Thyroid gland (tissue), 4 donors: ENCODE measurements at regions not wholly inside any gene's neighbourhood (a gene's known extent, or its start where the extent isn't known, plus 50 kb on each side); places are given as distances from the start of the nearest gene placed in this dataset.

Experiments used
- DNase-seq, 2 donors: peaks; one replicate each; pipeline ENCODE4 v3.0.0-alpha.2; 2019
- H3K27ac ChIP-seq, 3 donors: fragments of 200-600 bp; sonication (generic); 1 replicate in 2 of 3; 2 replicates in 1 of 3; pipeline ENCODE4 v1.5.1; 2016 to 2019; ENCODE audit warnings: mild to moderate bottlenecking in 1 of 3, moderate library complexity in 1 of 3
- H3K27me3 ChIP-seq: fragments of 200-600 bp; sonication (generic); one replicate; pipeline ENCODE4 v1.5.1; 2019
- H3K36me3 ChIP-seq, 2 donors: fragments of 200-600 bp; sonication (generic); one replicate each; pipeline ENCODE4 v1.5.1; 2016 to 2019
- H3K4me1 ChIP-seq, 2 donors: fragments of 200-600 bp; sonication (generic); one replicate each; pipeline ENCODE4 v1.5.1; 2017 to 2019
- H3K4me3 ChIP-seq, 3 donors: fragments of 200-600 bp; sonication (generic); replicated peaks in 1 of 3; 1 replicate in 2 of 3; 2 replicates in 1 of 3; pipeline ENCODE4 v1.5.1; 2016; ENCODE audit warnings: mild to moderate bottlenecking in 1 of 3
- H3K9me3 ChIP-seq: fragments of 200-600 bp; sonication (generic); one replicate; pipeline ENCODE4 v1.5.1; 2017
- CTCF ChIP-seq, 6 experiments: fragments of 200-600 bp in 3 of 6; fragments of 450-650 bp in 3 of 6; sonication (generic) in 3 of 6; IDR thresholded peaks; one replicate each; pipeline ENCODE4 v1.5.1; 2016 to 2019; ENCODE audit warnings: antibody characterized with exemption in 6 of 6, mild to moderate bottlenecking in 2 of 6, inconsistent platforms in 1 of 6, moderate library complexity in 1 of 6
- POLR2A ChIP-seq, 2 donors: fragments of 450-650 bp; IDR thresholded peaks; one replicate each; pipeline ENCODE4 v1.6.1; 2017; ENCODE audit warnings: antibody characterized with exemption in 2 of 2, mild to moderate bottlenecking in 2 of 2, moderate library complexity in 1 of 2
- WGBS, 2 donors: methylation state at CpG; one replicate each; pipeline ENCODE4 v1.1.5; 2017; 5-methylcytosine and 5-hydroxymethylcytosine counted together
- intact Hi-C: fragments of 100-400 bp; cut with DNase I; formaldehyde crosslinking; loops from one replicate; pipeline ENCODE4 v1.15.1; 2023

- Histone ChIP-seq H3K27ac (no peak overlapping the region), H3K27me3 (no peaks in the 10 kb centered on the region), H3K4me1 (no peaks in the 10 kb centered on the region), H3K4me3 (no peak overlapping the region), H3K9me3 (no peaks in the 10 kb centered on the region), H3K36me3 (no peaks in the 10 kb centered on the region)
- 68 to 79% methylated on average over 4 of the region's 4 CpGs for WGBS, 2 donors
- TF ChIP-seq POLR2A (IDR thresholded peaks at IDR 0.05) (no peak), CTCF (IDR thresholded peaks at IDR 0.05) (no peak)
- no peak for DNase-seq
- intact Hi-C loops, result no loop called here
These were observed 280.0 kb downstream of the ANKRD50 start for GRCh38 chr4:124432500-124432899.

- Histone ChIP-seq H3K4me3 (no peak overlapping the region), H3K36me3 (no peaks in the 10 kb centered on the region), H3K9me3 (no peaks in the 10 kb centered on the region), H3K27me3 (no peaks in the 10 kb centered on the region), H3K27ac (no peak overlapping the region), H3K4me1 (no peaks in the 10 kb centered on the region)
- DNase-seq, result no peak
- intact Hi-C loops, result no loop called here
- WGBS, 2 donors, result 60 to 69% methylated on average over 3 of the region's 3 CpGs
- TF ChIP-seq CTCF (IDR thresholded peaks at IDR 0.05) (no peak), POLR2A (IDR thresholded peaks at IDR 0.05) (no peak)
These were observed 279.5 kb downstream of the ANKRD50 start for GRCh38 chr4:124433044-124433443.

DNA sequence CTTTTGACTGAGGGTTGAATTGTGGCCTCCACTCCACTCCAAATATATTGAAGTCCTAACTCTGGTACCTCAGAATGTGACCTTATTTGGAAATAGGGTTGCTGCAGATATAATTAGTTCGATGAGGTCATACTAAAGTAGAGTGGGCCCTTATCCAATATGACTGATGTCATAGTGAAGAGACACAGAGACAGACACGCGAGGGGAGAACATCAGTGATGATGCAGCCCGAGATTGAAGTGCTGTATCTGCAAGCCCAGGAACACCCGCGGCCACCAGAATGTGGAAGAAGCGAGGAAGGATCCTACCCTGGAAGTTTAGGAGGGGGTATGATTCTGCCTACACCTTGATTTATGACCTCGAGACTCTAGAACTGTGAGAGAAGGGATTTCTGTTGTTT is 279.0 kb downstream of the ANKRD50 start:
- Histone ChIP-seq H3K4me1 (no peaks in the 10 kb centered on the region), H3K4me3 (no peak overlapping the region), H3K9me3 (no peaks in the 10 kb centered on the region), H3K27ac (no peak overlapping the region), H3K27me3 (no peaks in the 10 kb centered on the region), H3K36me3 (no peaks in the 10 kb centered on the region)
- DNase-seq, result no peak
- WGBS, 2 donors, result 91 to 92% methylated on average over 8 of the region's 8 CpGs
- TF ChIP-seq POLR2A (IDR thresholded peaks at IDR 0.05), result no peak
- TF ChIP-seq CTCF (IDR thresholded peaks at IDR 0.05), result no peak
- intact Hi-C loops, result no loop called here

DNA sequence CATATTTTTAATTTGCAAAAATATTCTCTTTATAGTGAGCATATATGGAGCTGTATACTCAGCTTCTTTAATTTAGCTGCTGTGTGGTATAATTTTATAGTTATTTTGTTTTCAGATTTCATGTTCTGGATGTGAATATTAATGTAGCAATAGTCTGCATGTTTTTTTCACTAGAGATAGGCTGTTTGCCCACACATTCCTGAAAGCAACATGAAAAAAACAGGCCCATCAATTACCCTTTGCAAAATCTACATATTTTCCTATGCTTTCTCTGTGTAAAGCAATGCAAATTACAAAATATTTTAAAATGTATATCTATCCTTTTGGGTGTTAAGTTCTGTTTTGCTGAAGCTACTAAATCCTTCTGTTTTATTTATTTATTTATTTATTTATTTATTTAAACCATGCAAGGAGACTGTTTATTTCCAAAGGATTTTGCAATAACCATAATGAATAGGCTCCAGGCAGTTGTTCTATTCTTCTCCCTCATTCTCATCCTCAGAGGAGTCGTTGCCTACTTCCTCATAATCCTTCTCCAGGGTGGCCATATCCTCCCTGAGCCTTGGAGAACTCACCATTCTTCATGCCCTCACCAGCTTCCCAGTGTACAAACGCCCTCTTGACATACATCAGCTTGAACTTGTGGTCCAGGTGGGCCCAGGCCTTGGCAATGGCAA is 277.1 kb downstream of the ANKRD50 start:
- no peak overlapping the region for H3K4me3 ChIP-seq
- 74 to 90% methylated on average over 2 of the region's 2 CpGs for WGBS, 2 donors
- TF ChIP-seq CTCF (IDR thresholded peaks at IDR 0.05) (no peak), POLR2A (IDR thresholded peaks at IDR 0.05) (no peak)
- no peaks in the 10 kb centered on the region for H3K27me3 ChIP-seq
- no peak overlapping the region for H3K27ac ChIP-seq
- no peaks in the 10 kb centered on the region for H3K4me1 ChIP-seq
- intact Hi-C loops, result no loop called here
- H3K36me3 ChIP-seq, result no peaks in the 10 kb centered on the region
- H3K9me3 ChIP-seq, result no peaks in the 10 kb centered on the region
- DNase-seq, result no peak

GRCh38 chr4:124437853-124438495 is 274.6 kb downstream of the ANKRD50 start:
- no peaks in the 10 kb centered on the region for H3K9me3 ChIP-seq
- intact Hi-C loops, result no loop called here

More at GRCh38 chr4:124437853-124438495, 274.6 kb downstream of the ANKRD50 start:
- H3K36me3 ChIP-seq, result no peaks in the 10 kb centered on the region
- H3K27me3 ChIP-seq, result no peaks in the 10 kb centered on the region
- no peak overlapping the region for H3K27ac ChIP-seq
- no peak for DNase-seq
- H3K4me3 ChIP-seq, result no peak overlapping the region
- H3K4me1 ChIP-seq, result no peaks in the 10 kb centered on the region
- TF ChIP-seq POLR2A (IDR thresholded peaks at IDR 0.05) (no peak), CTCF (IDR thresholded peaks at IDR 0.05) (no peak)
